ENCODE measurements at regions not wholly inside any gene's neighbourhood (a gene's known extent, or its start where the extent isn't known, plus 50 kb on each side); places are given as distances from the start of the nearest gene placed in this dataset.

DNA sequence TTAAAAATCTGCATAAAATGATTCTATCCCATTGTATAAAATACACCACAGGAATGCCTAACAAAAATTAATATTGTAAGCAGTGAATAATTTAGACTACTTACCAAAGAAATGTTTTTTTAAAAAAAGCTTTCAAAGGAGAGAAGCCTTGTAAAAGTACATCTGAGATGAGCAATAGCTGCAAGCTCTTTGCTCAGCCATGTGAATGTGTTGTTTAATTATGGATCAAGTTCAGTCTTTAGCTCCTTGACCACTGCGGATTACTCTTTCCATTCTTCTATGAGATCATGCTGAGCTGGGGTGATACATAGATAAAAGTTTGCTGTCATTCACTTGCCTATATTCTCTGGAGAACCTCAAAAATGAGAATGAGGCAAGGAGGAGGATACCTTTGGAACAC, 782.4 kb upstream of the ZNF608 start:
- 92% methylated on average over 1 of the region's 1 CpG for WGBS

DNA sequence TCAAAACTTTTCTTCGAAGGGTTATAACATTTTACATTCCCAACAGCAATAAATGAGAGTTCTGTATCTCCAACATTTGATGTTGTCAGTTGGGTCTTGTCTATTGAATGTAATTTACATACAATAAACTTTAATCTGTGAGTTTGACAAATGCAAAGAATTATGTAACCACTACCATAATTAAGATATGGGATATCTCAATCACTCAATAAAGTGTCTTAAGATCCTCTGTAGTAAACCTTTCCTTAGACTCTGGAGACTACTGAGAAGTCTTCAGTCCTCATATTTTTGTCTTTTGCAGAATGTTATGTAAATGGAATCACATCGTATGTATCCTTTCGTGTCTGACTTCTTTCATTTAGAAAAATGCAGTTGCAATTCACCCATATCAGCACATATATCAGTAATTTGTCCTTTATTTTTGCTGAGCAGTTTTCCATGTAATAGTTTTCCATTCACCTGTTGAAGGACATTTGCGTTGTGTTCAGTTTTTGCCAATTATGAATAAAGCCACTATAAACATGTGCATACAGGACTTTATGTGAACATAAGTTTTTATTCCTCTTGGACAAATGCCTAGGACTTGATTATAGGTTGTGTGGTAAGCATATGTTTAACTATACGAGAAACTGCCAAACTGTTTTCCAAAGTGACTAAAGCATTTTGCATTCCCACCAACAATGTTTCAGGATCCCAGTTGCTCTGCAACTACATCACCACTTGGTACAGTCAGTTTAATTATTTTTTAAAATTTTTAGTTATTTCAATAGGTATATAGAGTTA, 784.6 kb upstream of the ZNF608 start:
- 68% methylated on average over 5 of the region's 5 CpGs for WGBS
- Histone ChIP-seq H3K27me3 (no peaks in the 10 kb centered on the region), H3K4me1 (no peaks in the 10 kb centered on the region), H3K4me3 (no peak overlapping the region), H3K27ac (no peak overlapping the region), H3K36me3 (no peaks in the 10 kb centered on the region), H3K9me3 (no peaks in the 10 kb centered on the region)
- DNase-seq (ENCODE audit: low spot score in 2 of 2), result no peak
- TF ChIP-seq POLR2A (IDR thresholded peaks at IDR 0.05) (no peak), EP300 (IDR thresholded peaks at IDR 0.05) (no peak), POLR2AphosphoS5 (IDR thresholded peaks at IDR 0.05) (no peak)
- TF ChIP-seq, protein P1, sequence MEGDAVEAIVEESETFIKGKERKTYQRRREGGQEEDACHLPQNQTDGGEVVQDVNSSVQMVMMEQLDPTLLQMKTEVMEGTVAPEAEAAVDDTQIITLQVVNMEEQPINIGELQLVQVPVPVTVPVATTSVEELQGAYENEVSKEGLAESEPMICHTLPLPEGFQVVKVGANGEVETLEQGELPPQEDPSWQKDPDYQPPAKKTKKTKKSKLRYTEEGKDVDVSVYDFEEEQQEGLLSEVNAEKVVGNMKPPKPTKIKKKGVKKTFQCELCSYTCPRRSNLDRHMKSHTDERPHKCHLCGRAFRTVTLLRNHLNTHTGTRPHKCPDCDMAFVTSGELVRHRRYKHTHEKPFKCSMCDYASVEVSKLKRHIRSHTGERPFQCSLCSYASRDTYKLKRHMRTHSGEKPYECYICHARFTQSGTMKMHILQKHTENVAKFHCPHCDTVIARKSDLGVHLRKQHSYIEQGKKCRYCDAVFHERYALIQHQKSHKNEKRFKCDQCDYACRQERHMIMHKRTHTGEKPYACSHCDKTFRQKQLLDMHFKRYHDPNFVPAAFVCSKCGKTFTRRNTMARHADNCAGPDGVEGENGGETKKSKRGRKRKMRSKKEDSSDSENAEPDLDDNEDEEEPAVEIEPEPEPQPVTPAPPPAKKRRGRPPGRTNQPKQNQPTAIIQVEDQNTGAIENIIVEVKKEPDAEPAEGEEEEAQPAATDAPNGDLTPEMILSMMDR (IDR thresholded peaks at IDR 0.05), result no peak

More for the DNA sequence above, 782.4 kb upstream of the ZNF608 start:
- no peaks in the 10 kb centered on the region for H3K36me3 ChIP-seq
- no peaks in the 10 kb centered on the region for H3K27me3 ChIP-seq
- H3K4me3 ChIP-seq, result no peak overlapping the region
- H3K27ac ChIP-seq, result no peak overlapping the region
- TF ChIP-seq POLR2AphosphoS5 (IDR thresholded peaks at IDR 0.05) (no peak), POLR2A (IDR thresholded peaks at IDR 0.05) (no peak), EP300 (IDR thresholded peaks at IDR 0.05) (no peak)
- TF ChIP-seq, protein P1 (IDR thresholded peaks at IDR 0.05), result no peak
- no peaks in the 10 kb centered on the region for H3K4me1 ChIP-seq
- no peaks in the 10 kb centered on the region for H3K9me3 ChIP-seq
- no peak for DNase-seq (ENCODE audit: low spot score in 2 of 2)

DNA sequence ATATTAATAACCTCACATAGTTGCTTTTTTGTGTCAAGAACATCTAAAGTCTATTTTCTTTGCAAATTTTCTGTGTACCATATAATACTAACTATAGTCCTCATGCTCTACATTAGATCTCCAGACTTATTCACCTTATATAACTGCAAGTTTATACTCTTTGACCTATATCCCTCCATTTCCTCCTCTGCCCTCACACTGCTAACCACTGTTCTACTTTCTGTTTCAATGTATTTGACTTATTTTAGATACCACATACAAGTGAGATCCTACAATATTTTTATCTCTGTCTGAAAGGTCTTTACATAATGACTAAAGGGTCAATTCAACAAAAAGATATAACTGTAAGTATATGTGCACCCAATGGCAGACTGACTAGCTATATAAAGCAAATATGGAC, 789.7 kb upstream of the ZNF608 start:
- H3K27me3 ChIP-seq, result no peaks in the 10 kb centered on the region
- peaks cover 9% of the 10 kb centered on the region for H3K9me3 ChIP-seq
- no peaks in the 10 kb centered on the region for H3K36me3 ChIP-seq
- no peak for DNase-seq (ENCODE audit: low spot score in 2 of 2)
- peaks cover 4% of the 10 kb centered on the region for H3K4me1 ChIP-seq
- H3K4me3 ChIP-seq, result no peak overlapping the region
- H3K27ac ChIP-seq, result no peak overlapping the region
- TF ChIP-seq, protein P1 (IDR thresholded peaks at IDR 0.05), result no peak
- no peak for TF ChIP-seq POLR2AphosphoS5 (IDR thresholded peaks at IDR 0.05)
- no peak for TF ChIP-seq POLR2A (IDR thresholded peaks at IDR 0.05)
- TF ChIP-seq EP300 (IDR thresholded peaks at IDR 0.05), result no peak

DNA sequence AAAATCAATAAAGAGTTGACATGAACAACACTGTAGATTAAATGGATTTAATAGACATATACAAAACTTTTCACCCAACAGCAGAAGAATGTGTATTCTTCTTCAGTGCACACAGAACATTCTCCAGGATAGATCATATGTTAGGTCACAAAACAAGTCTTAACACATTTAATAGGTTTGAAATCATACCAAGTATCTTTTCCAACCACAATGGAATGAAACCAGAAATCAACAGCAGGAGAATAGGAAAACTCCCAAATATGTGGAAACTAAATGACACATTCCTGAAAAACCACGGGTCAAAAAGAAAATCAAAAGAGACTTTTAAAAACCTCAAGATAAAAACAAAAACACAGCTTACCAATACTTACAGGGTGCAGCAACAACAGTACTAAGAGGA, 790.1 kb upstream of the ZNF608 start:
- Histone ChIP-seq H3K36me3 (no peaks in the 10 kb centered on the region), H3K27ac (no peak overlapping the region), H3K4me3 (no peak overlapping the region), H3K4me1 (peaks cover 4% of the 10 kb centered on the region), H3K9me3 (peaks cover 9% of the 10 kb centered on the region), H3K27me3 (no peaks in the 10 kb centered on the region)
- DNase-seq (ENCODE audit: low spot score in 2 of 2), result no peak
- WGBS, result 14% methylated on average over 1 of the region's 1 CpG
- TF ChIP-seq EP300 (IDR thresholded peaks at IDR 0.05), result no peak
- TF ChIP-seq, protein P1 (IDR thresholded peaks at IDR 0.05), result no peak

DNA sequence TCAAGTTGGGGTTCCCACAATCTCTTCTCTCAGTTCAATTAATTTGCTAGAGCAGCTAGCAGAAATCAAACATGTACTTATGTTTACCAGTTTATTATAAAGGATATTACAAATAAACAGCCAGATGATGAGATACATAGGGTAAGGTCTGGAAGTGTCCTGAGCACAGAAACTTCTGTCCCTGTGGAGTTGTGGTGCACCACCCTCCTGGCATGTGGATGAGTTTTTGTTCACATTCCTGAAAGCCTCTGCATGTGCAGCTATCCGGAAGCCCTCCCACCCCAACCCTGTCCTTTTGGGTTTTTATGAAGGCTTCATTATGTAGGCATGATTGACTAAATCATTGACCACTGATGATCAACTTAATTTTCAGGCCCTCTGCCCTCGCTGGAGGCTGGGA, 791.2 kb upstream of the ZNF608 start:
- TF ChIP-seq, protein P1 (IDR thresholded peaks at IDR 0.05), result no peak
- TF ChIP-seq POLR2A (IDR thresholded peaks at IDR 0.05) (no peak), EP300 (IDR thresholded peaks at IDR 0.05) (no peak), POLR2AphosphoS5 (IDR thresholded peaks at IDR 0.05) (no peak)
- 91% methylated on average over 2 of the region's 2 CpGs for WGBS

More for the DNA sequence above, 791.2 kb upstream of the ZNF608 start:
- peaks cover 9% of the 10 kb centered on the region for H3K9me3 ChIP-seq
- DNase-seq (ENCODE audit: low spot score in 2 of 2), result no peak
- no peak overlapping the region for H3K4me3 ChIP-seq
- no peaks in the 10 kb centered on the region for H3K27me3 ChIP-seq
- no peak overlapping the region for H3K27ac ChIP-seq
- H3K36me3 ChIP-seq, result no peaks in the 10 kb centered on the region
- peaks cover 4% of the 10 kb centered on the region for H3K4me1 ChIP-seq

Measured in suprapubic skin (tissue), 4 donors.